IgD-negative memory B cell (primary cell): ENCODE measurements at regions not wholly inside any gene's neighbourhood (a gene's known extent, or its start where the extent isn't known, plus 50 kb on each side); places are given as distances from the start of the nearest gene placed in this dataset.

Experiments
- H3K27ac Mint-ChIP-seq, 3 donors: one replicate each; pipeline ENCODE4 v1.8.0; 2020 to 2022; ENCODE audit warnings: mild to moderate bottlenecking in 3 of 3, mixed read lengths in 3 of 3, moderate library complexity in 1 of 3
- H3K27me3 Mint-ChIP-seq: one replicate; pipeline ENCODE4 v1.8.0; 2021; ENCODE audit warnings: mixed read lengths
- H3K36me3 Mint-ChIP-seq: one replicate; pipeline ENCODE4 v1.8.0; 2020; ENCODE audit warnings: mild to moderate bottlenecking, mixed read lengths
- H3K4me1 Mint-ChIP-seq, 3 donors: one replicate each; pipeline ENCODE4 v1.8.0; 2020 to 2022; ENCODE audit warnings: mixed read lengths in 3 of 3, mild to moderate bottlenecking in 1 of 3
- H3K4me3 Mint-ChIP-seq, 4 donors: one replicate each; pipeline ENCODE4 v1.8.0; 2020 to 2022; ENCODE audit warnings: mild to moderate bottlenecking in 4 of 4, mixed read lengths in 4 of 4, moderate library complexity in 3 of 4
- H3K9me3 Mint-ChIP-seq, 3 donors: one replicate each; pipeline ENCODE4 v1.8.0; 2020 to 2021; ENCODE audit warnings: mixed read lengths in 3 of 3, mild to moderate bottlenecking in 1 of 3

GRCh38 chr10:58140691-58141347 is 126.9 kb downstream of the IPMK start:
- Mint-ChIP-seq H3K9me3 (no peaks in the 10 kb centered on the region), H3K27me3 (peaks cover 4% of the 10 kb centered on the region), H3K27ac (no peak overlapping the region)

DNA sequence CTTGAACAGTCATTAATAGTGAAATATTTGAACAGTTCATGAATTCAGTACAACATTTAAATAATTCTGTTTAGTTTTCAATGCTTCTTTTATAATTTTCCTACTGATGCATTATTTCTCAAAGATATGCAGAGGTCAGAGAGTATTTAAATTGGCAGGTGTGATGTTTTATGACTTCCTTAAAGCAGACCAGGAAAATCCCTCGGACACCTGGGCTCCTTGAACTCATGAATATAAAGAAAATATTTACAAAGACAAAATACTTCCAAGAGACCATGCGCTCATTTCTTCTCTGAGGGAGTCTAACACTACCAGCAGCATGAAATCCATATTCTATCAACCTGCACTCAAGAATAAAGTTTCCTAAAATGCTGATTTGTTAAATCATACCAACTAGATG is 127.6 kb downstream of the IPMK start:
- Mint-ChIP-seq H3K36me3 (no peaks in the 10 kb centered on the region), H3K27me3 (peaks cover 4% of the 10 kb centered on the region), H3K4me1 (no peaks in the 10 kb centered on the region), H3K4me3 (no peak overlapping the region), H3K9me3 (no peaks in the 10 kb centered on the region), H3K27ac (no peak overlapping the region)

More at GRCh38 chr10:58140691-58141347, 126.9 kb downstream of the IPMK start:
- no peaks in the 10 kb centered on the region for H3K36me3 Mint-ChIP-seq
- no peak overlapping the region for H3K4me3 Mint-ChIP-seq
- no peaks in the 10 kb centered on the region for H3K4me1 Mint-ChIP-seq

GRCh38 chr10:58137813-58138212 is 129.9 kb downstream of the IPMK start:
- no peaks in the 10 kb centered on the region for H3K9me3 Mint-ChIP-seq
- peaks cover 4% of the 10 kb centered on the region for H3K27me3 Mint-ChIP-seq
- no peaks in the 10 kb centered on the region for H3K36me3 Mint-ChIP-seq
- no peaks in the 10 kb centered on the region for H3K4me1 Mint-ChIP-seq
- H3K27ac Mint-ChIP-seq: no peak overlapping the region
- H3K4me3 Mint-ChIP-seq: no peak overlapping the region

GRCh38 chr10:58115218-58116050 is 152.3 kb downstream of the IPMK start:
- H3K4me1 Mint-ChIP-seq: no peaks in the 10 kb centered on the region
- no peak overlapping the region for H3K4me3 Mint-ChIP-seq
- H3K9me3 Mint-ChIP-seq: no peaks in the 10 kb centered on the region
- no peaks in the 10 kb centered on the region for H3K27me3 Mint-ChIP-seq
- H3K36me3 Mint-ChIP-seq: no peaks in the 10 kb centered on the region
- no peak overlapping the region for H3K27ac Mint-ChIP-seq

- Mint-ChIP-seq H3K27me3 (no peaks in the 10 kb centered on the region), H3K4me3 (no peak overlapping the region), H3K4me1 (no peaks in the 10 kb centered on the region), H3K36me3 (no peaks in the 10 kb centered on the region), H3K27ac (no peak overlapping the region), H3K9me3 (no peaks in the 10 kb centered on the region)
These were observed 158.0 kb downstream of the IPMK start for GRCh38 chr10:58109731-58110130.

DNA sequence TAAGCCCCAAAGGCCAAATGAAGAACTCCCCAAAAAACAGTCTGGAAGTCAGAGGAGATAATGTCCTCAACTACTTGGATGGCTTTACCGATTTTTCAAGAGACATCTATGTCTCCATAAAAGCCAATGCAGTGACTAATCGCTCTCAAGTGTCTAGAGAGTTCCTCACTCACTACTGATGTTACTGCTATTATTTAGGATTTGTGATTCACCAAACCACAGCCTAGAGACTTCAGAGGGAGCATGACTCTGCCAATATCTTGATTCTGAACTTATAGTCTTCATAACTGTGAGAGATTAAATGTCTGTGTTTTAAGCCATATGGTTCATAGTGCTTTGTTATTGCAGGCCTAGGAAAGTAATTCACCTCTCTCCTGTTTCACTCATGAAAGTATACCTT is 160.2 kb downstream of the IPMK start:
- Mint-ChIP-seq H3K4me1 (no peaks in the 10 kb centered on the region), H3K27ac (no peak overlapping the region), H3K9me3 (peaks cover 0 to 2% (median 0%) of the 10 kb centered on the region in 3 donors), H3K4me3 (no peak overlapping the region), H3K36me3 (no peaks in the 10 kb centered on the region), H3K27me3 (no peaks in the 10 kb centered on the region)

- no peak overlapping the region for H3K27ac Mint-ChIP-seq
- no peaks in the 10 kb centered on the region for H3K4me1 Mint-ChIP-seq
- no peak overlapping the region for H3K4me3 Mint-ChIP-seq
- H3K36me3 Mint-ChIP-seq: no peaks in the 10 kb centered on the region
- H3K9me3 Mint-ChIP-seq: peaks cover 0 to 7% (median 0%) of the 10 kb centered on the region in 3 donors
- no peaks in the 10 kb centered on the region for H3K27me3 Mint-ChIP-seq
These were observed 161.3 kb downstream of the IPMK start for GRCh38 chr10:58106211-58107035.

GRCh38 chr10:58104351-58104751 is 163.3 kb downstream of the IPMK start:
- H3K36me3 Mint-ChIP-seq: no peaks in the 10 kb centered on the region
- peaks cover 0 to 7% (median 0%) of the 10 kb centered on the region in 3 donors for H3K9me3 Mint-ChIP-seq
- no peaks in the 10 kb centered on the region for H3K27me3 Mint-ChIP-seq
- no peaks in the 10 kb centered on the region for H3K4me1 Mint-ChIP-seq
- H3K4me3 Mint-ChIP-seq: no peak overlapping the region
- no peak overlapping the region for H3K27ac Mint-ChIP-seq

DNA sequence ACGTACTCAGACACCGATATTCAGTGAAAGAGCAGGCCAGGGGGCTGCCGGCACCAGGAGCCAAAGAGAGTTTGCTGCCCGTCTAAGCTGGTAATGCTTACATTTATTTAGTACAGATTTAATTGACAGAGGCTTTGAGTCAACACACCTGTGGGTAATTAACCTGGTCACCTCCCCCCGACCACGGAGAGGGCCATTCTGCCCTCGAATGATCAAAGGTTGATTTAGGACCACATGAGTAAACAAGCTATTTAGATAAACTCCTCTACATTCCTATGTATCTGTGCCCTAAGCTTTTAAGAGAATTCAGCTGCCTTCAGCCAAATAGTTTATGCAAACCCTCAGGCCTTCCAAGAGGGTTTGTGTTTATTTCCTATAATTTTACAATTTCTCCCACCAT is 164.8 kb downstream of the IPMK start:
- no peak overlapping the region for H3K4me3 Mint-ChIP-seq
- H3K9me3 Mint-ChIP-seq: peaks cover 0 to 7% (median 0%) of the 10 kb centered on the region in 3 donors
- H3K27ac Mint-ChIP-seq: no peak overlapping the region
- H3K4me1 Mint-ChIP-seq: no peaks in the 10 kb centered on the region
- no peaks in the 10 kb centered on the region for H3K27me3 Mint-ChIP-seq
- no peaks in the 10 kb centered on the region for H3K36me3 Mint-ChIP-seq

GRCh38 chr10:58101682-58102081 is 166.0 kb downstream of the IPMK start:
- Mint-ChIP-seq H3K9me3 (peaks cover 0 to 7% (median 0%) of the 10 kb centered on the region in 3 donors), H3K36me3 (no peaks in the 10 kb centered on the region), H3K4me3 (no peak overlapping the region), H3K27me3 (no peaks in the 10 kb centered on the region), H3K4me1 (no peaks in the 10 kb centered on the region), H3K27ac (no peak overlapping the region)

DNA sequence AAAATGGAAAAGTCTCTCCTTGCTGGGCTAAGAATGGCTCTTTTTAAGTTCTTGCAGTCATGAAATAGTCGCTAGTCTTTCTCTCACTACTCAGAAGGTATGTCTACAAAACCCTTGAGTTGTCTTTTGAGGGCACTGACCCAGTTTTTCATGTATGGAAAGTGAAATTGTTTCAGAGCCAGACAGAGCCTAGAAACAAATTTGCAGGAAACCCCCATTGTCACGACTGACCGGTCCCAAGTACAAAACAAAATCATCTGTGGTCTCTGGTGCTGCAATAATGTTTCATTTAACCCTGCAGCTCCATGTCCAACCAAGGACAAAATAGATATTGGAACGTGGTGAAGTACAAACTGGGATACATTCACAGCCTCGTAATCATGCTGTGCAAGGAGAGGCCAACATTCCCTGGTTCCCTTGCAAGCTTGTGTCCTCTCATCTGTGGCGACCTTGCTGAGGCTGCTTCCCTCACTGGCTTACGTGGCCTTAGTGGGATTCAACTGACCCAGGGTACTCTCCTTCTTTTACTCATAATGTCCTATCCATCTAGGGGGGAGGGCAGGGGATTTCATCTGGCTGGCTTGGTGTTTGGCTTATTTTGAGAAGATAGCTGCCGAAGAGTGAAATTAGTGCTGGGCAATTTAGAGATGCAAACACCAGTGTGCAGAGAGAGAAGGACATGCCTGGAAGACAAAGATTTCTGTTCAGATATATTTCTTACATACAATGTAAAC is 172.5 kb downstream of the IPMK start:
- Mint-ChIP-seq H3K27me3 (peaks cover 1% of the 10 kb centered on the region), H3K36me3 (peaks cover 2% of the 10 kb centered on the region), H3K4me3 (no peak overlapping the region), H3K9me3 (no peaks in the 10 kb centered on the region), H3K27ac (no peak overlapping the region), H3K4me1 (no peaks in the 10 kb centered on the region)

DNA sequence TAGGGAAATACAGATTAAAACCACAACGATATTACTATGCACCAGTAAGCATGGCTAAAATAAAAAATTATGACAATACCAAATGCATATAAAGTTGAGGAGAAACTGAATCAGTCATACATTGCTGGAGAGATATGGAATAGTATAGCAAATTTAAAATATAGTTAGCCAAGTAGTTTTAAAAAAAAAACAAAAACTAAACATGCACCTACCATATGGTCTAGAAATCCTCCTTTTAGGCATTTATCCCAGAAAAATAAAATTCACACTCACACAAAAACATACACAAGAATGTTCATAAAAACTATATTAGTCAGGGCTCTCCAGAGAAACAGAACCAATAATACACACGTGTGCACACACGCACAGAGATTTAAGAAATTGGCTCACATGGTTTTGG is 175.8 kb downstream of the IPMK start:
- Mint-ChIP-seq H3K4me1 (peaks cover 0 to 3% (median 0%) of the 10 kb centered on the region in 3 donors), H3K27me3 (peaks cover 1% of the 10 kb centered on the region), H3K27ac (no peak overlapping the region), H3K4me3 (no peak overlapping the region), H3K36me3 (peaks cover 2% of the 10 kb centered on the region), H3K9me3 (no peaks in the 10 kb centered on the region)

GRCh38 chr10:58089739-58090138 is 178.0 kb downstream of the IPMK start:
- Mint-ChIP-seq H3K4me1 (peaks cover 0 to 3% (median 0%) of the 10 kb centered on the region in 3 donors), H3K27ac (no peak overlapping the region), H3K9me3 (no peaks in the 10 kb centered on the region), H3K27me3 (peaks cover 3% of the 10 kb centered on the region), H3K4me3 (no peak overlapping the region), H3K36me3 (peaks cover 2% of the 10 kb centered on the region)

DNA sequence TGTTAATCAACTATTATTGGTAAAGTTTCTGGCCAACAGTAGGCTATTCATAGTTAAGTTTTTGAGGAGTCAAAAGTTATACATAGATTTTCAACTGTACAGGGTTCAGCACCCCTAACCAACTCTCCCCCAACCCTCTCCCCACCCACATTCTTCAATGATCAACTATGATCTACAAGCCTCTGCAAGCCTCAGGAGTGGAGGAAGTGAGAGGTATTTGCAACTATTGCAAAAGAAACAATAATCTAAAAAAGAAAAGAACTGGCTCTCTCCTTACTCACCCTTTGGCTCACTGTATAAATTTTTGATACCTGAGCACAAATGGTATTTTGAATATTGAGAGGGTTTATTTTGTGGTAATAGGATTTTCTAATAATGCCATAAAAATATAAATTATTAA is 179.8 kb downstream of the IPMK start:
- Mint-ChIP-seq H3K27me3 (peaks cover 3% of the 10 kb centered on the region), H3K4me1 (peaks cover 0 to 3% (median 0%) of the 10 kb centered on the region in 3 donors), H3K9me3 (no peaks in the 10 kb centered on the region), H3K36me3 (peaks cover 2% of the 10 kb centered on the region), H3K4me3 (no peak overlapping the region), H3K27ac (no peak overlapping the region)

- Mint-ChIP-seq H3K4me3 (no peak overlapping the region), H3K4me1 (peaks cover 0 to 3% (median 0%) of the 10 kb centered on the region in 3 donors), H3K27ac (no peak overlapping the region), H3K36me3 (peaks cover 2% of the 10 kb centered on the region), H3K27me3 (peaks cover 3% of the 10 kb centered on the region), H3K9me3 (no peaks in the 10 kb centered on the region)
These were observed 180.9 kb downstream of the IPMK start for GRCh38 chr10:58086763-58087150.
